ENCODE measurements at regions not wholly inside any gene's neighbourhood (a gene's known extent, or its start where the extent isn't known, plus 50 kb on each side); places are given as distances from the start of the nearest gene placed in this dataset.

- TF ChIP-seq CTCF (conservative IDR thresholded peaks at IDR 0.05; ENCODE audit: low read length) (no peak), EZH2phosphoT487 (IDR thresholded peaks at IDR 0.05; ENCODE audit: borderline replicate concordance) (no peak)
These were observed 351.5 kb downstream of the NR4A2 start for GRCh38 chr2:155980941-155981560.
